Progenitor cell of endocrine pancreas (in vitro differentiated cells): ENCODE measurements at regions not wholly inside any gene's neighbourhood (a gene's known extent, or its start where the extent isn't known, plus 50 kb on each side); places are given as distances from the start of the nearest gene placed in this dataset.
"Not testable (repeated sequence)": the region's sequence is repeated elsewhere in the genome, so short reads cannot be mapped to it uniquely, and the experiment has no call there.

Experiments used
- DNase-seq: peaks from one replicate; pipeline ENCODE4 v3.0.0; 2021; ENCODE audit warnings: low spot score; ENCODE audit not compliant: unreplicated experiment
- H3K27ac Mint-ChIP-seq: 2 replicates; pipeline ENCODE4 v1.8.0; 2021; ENCODE audit warnings: mild to moderate bottlenecking, moderate library complexity, mixed read lengths
- H3K27me3 Mint-ChIP-seq: 2 replicates; pipeline ENCODE4 v1.8.0; 2021; ENCODE audit warnings: mixed read lengths
- H3K36me3 Mint-ChIP-seq: 2 replicates; pipeline ENCODE4 v1.8.0; 2022; ENCODE audit warnings: mixed read lengths; ENCODE audit not compliant: insufficient read depth
- H3K4me1 Mint-ChIP-seq: 2 replicates; pipeline ENCODE4 v1.8.0; 2021; ENCODE audit warnings: low read depth, mixed read lengths
- H3K4me3 Mint-ChIP-seq: 2 replicates; pipeline ENCODE4 v1.8.0; 2021; ENCODE audit warnings: low read depth, mild to moderate bottlenecking, moderate library complexity, mixed read lengths
- H3K9me3 Mint-ChIP-seq: 2 replicates; pipeline ENCODE4 v1.8.0; 2021; ENCODE audit warnings: low read depth, mixed read lengths
- TF ChIP-seq, protein P1 (sequence below): fragments of 200-600 bp; sonication (generic); IDR thresholded peaks from one replicate; pipeline ENCODE4 v1.5.0; 2021; ENCODE audit warnings: antibody characterized with exemption, mild to moderate bottlenecking; ENCODE audit not compliant: unreplicated experiment

DNA sequence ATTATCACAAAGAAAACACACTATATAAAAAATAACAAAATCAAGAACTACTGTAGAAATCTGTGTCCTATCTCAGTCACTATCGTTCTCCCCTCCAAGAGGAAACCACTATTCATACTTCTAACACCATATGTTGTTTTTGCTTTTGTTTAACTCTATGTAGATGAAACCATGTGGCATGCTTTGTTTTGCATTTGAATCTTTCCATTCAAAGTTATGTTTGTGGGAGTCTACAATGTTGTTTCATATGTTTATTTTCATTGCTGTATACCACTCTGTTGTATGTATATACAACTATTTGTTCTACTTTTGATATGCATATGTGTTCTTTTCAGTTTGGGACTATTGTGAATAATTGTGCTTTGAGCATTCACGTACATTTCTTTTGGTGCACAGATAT, 116.1 kb downstream of the PABPC4L start:
- no peak overlapping the region for H3K27ac Mint-ChIP-seq
- H3K9me3 Mint-ChIP-seq, result no peaks in the 10 kb centered on the region
- no peaks in the 10 kb centered on the region for H3K27me3 Mint-ChIP-seq
- no peak overlapping the region for H3K4me3 Mint-ChIP-seq
- DNase-seq, result no peak
- TF ChIP-seq, protein P1, sequence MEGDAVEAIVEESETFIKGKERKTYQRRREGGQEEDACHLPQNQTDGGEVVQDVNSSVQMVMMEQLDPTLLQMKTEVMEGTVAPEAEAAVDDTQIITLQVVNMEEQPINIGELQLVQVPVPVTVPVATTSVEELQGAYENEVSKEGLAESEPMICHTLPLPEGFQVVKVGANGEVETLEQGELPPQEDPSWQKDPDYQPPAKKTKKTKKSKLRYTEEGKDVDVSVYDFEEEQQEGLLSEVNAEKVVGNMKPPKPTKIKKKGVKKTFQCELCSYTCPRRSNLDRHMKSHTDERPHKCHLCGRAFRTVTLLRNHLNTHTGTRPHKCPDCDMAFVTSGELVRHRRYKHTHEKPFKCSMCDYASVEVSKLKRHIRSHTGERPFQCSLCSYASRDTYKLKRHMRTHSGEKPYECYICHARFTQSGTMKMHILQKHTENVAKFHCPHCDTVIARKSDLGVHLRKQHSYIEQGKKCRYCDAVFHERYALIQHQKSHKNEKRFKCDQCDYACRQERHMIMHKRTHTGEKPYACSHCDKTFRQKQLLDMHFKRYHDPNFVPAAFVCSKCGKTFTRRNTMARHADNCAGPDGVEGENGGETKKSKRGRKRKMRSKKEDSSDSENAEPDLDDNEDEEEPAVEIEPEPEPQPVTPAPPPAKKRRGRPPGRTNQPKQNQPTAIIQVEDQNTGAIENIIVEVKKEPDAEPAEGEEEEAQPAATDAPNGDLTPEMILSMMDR, result no peak
- H3K36me3 Mint-ChIP-seq, result no peaks in the 10 kb centered on the region
- H3K4me1 Mint-ChIP-seq, result no peaks in the 10 kb centered on the region

DNA sequence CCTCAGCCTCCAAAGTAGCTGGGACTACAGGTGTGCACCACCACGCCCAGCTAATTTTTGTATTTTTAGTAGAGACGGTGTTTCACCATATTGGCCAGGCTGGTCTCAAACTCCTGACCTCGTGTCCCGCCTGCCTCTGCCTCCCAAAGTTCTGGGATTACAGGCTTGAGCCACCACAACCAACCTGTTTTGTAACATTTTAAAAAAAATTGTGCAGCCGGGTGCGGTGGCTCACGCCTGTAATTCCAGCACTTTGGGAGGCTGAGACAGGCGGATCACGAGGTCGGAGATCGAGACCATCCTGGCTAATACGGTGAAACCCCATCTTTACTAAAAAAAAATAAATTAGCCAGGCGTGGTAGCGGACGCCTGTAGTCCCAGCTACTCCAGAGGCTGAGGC, 122.5 kb downstream of the PABPC4L start:
- H3K27me3 Mint-ChIP-seq, DNase-seq, H3K36me3 Mint-ChIP-seq, H3K4me1 Mint-ChIP-seq, H3K27ac Mint-ChIP-seq, H3K4me3 Mint-ChIP-seq, H3K9me3 Mint-ChIP-seq: not testable (repeated sequence)

DNA sequence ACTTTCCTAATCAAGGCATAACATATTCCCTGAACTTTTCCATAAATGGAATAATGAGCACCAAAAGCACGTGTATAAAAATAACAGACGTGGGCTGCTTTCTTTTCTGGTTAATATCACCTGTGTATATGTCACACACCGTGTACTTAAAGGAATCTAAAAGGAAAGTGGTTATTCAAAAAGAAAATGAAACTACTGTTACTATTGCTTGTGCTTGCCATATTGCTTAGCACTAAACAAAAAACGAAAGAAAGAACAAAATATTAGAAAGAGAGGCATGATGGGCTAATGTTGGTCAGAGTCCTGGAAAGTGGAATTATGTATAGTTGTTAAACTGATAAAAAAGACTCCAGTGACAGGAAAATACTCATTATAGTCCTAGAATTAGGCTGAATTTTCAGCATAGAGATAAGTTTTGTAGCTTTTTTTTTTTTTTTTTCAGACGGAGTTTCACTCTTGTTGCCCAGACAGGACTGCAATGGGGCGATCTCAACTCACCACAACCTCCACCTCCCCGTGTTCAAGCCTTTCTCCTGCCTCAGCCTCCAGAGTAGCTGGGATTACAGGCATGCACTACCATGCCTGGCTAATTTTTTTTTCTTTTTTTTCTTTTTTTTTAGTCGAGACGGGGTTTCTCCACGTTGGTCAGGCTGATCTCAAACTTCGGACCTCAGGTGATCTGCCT, 123.2 kb downstream of the PABPC4L start:
- H3K4me1 Mint-ChIP-seq, result no peaks in the 10 kb centered on the region
- H3K36me3 Mint-ChIP-seq, result no peaks in the 10 kb centered on the region
- peaks cover 3% of the 10 kb centered on the region for H3K9me3 Mint-ChIP-seq
- H3K27me3 Mint-ChIP-seq, result no peaks in the 10 kb centered on the region
- no peak for DNase-seq
- no peak overlapping the region for H3K4me3 Mint-ChIP-seq
- TF ChIP-seq, protein P1, result no peak
- no peak overlapping the region for H3K27ac Mint-ChIP-seq

DNA sequence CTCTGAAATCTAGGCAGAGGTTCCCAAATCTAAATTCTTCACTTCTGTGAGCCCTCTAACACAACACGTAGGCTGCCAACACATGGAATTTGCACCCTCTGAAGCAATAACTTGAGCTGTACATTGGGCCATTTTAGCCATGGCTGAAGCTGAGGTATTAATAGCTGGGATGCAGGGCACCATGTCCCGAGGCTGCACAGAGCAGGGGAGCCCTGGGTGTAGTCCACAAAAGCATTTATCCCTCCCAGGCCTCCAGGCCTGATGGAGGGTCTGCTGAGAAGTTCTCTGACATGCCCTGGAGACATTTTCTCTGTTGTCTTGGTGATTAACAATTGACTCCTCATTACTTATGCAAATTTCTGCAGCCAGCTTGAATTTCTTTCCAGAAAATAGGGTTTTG, 127.9 kb downstream of the PABPC4L start:
- no peak overlapping the region for H3K4me3 Mint-ChIP-seq

DNA sequence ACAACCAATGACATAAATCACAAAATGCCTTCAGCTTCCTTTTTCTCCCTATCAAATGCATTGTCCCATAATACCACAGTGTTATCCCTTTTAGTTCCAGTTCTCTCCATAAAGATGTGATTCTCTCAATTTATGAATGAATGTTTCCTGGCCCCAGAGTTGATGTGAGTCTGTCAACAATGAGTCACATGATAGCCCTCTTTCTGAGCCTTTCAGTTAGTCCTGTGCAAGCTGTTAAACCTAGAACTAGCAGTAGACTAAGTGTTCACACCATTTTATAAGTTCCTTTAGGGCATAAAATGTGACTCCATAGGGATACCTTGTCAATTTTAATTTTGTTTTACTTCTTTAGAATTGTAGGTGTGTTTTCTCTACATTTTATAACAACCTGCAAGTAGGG, 129.5 kb downstream of the PABPC4L start:
- Mint-ChIP-seq H3K9me3 (peaks cover 9% of the 10 kb centered on the region), H3K27ac (no peak overlapping the region), H3K4me1 (no peaks in the 10 kb centered on the region), H3K4me3 (no peak overlapping the region), H3K27me3 (no peaks in the 10 kb centered on the region), H3K36me3 (no peaks in the 10 kb centered on the region)
- TF ChIP-seq, protein P1, result no peak
- DNase-seq, result no peak

More for the DNA sequence above, 127.9 kb downstream of the PABPC4L start:
- TF ChIP-seq, protein P1, result no peak
- H3K4me1 Mint-ChIP-seq, result no peaks in the 10 kb centered on the region
- H3K27me3 Mint-ChIP-seq, result no peaks in the 10 kb centered on the region
- H3K27ac Mint-ChIP-seq, result no peak overlapping the region
- H3K36me3 Mint-ChIP-seq, result no peaks in the 10 kb centered on the region
- DNase-seq, result no peak
- H3K9me3 Mint-ChIP-seq, result peaks cover 3% of the 10 kb centered on the region

DNA sequence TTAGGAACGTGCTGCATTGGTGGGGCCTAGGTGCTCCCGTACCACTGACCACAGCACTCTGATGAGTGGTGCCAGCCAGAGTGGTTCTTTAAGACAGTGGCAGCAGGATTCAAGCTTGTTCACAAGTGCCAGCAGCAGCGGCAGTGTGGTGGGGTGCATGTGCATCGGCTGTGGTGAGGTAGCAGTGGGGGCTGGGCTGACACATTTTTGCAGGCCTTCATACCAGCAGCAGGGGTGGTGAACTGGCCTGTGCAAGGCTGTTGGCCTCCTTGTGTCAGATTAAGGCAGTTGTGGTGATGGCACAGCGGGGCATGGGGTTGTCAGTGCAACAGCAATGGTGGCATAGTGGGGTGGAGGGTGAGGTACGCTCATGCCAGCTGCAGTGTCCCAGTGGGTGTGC, 131.4 kb downstream of the PABPC4L start:
- Mint-ChIP-seq H3K9me3 (peaks cover 9% of the 10 kb centered on the region), H3K36me3 (no peaks in the 10 kb centered on the region), H3K27ac (no peak overlapping the region), H3K27me3 (no peaks in the 10 kb centered on the region), H3K4me1 (peaks cover 5% of the 10 kb centered on the region), H3K4me3 (no peak overlapping the region)
- no peak for DNase-seq
- TF ChIP-seq, protein P1, result no peak
